ENCODE measurements at regions not wholly inside any gene's neighbourhood (a gene's known extent, or its start where the extent isn't known, plus 50 kb on each side); places are given as distances from the start of the nearest gene placed in this dataset.

GRCh38 chr14:53772936-53773335 is 183.7 kb downstream of the BMP4 start:
- TF ChIP-seq POLR2AphosphoS5 (IDR thresholded peaks at IDR 0.05; ENCODE audit: low read depth), result no peak
- no peak for TF ChIP-seq EZH2 (IDR thresholded peaks at IDR 0.05; ENCODE audit: low read depth, unreplicated experiment)
- TF ChIP-seq CTCF (conservative IDR thresholded peaks at IDR 0.05; ENCODE audit: low read depth in 2 of 2), result no peak
- no peak for TF ChIP-seq REST (IDR thresholded peaks at IDR 0.05; ENCODE audit: unreplicated experiment)
- no peak for TF ChIP-seq EZH2phosphoT487 (IDR thresholded peaks at IDR 0.05; ENCODE audit: unreplicated experiment)
- no peak for TF ChIP-seq ZNF331 (CRISPR knock-in tag; IDR thresholded peaks at IDR 0.05; ENCODE audit: low read depth)
- TF ChIP-seq CREB1 (CRISPR knock-in tag; IDR thresholded peaks at IDR 0.05; ENCODE audit: low read depth), result no peak
- no peak for TF ChIP-seq NANOG (IDR thresholded peaks at IDR 0.05; ENCODE audit: borderline replicate concordance)
- TF ChIP-seq JUNB (IDR thresholded peaks at IDR 0.05; ENCODE audit: unreplicated experiment), result no peak
- no peak for TF ChIP-seq ETS1 (IDR thresholded peaks at IDR 0.05)
- TF ChIP-seq STAT1 (IDR thresholded peaks at IDR 0.05; ENCODE audit: unreplicated experiment), result no peak
- no peak for TF ChIP-seq ZNF114 (CRISPR knock-in tag; IDR thresholded peaks at IDR 0.05)
- TF ChIP-seq ZNF462 (CRISPR knock-in tag; IDR thresholded peaks at IDR 0.05), result no peak

All from GM23338 (cell line).